Epithelial cell of esophagus (primary cell): ENCODE measurements at regions not wholly inside any gene's neighbourhood (a gene's known extent, or its start where the extent isn't known, plus 50 kb on each side); places are given as distances from the start of the nearest gene placed in this dataset.

Experiments used
- DNase-seq: peaks from one replicate; pipeline ENCODE4 v3.0.0; 2010; ENCODE audit warnings: low read depth
- H3K4me3 ChIP-seq: 2 replicates; pipeline ENCODE4 v1.5.1; 2011; ENCODE audit warnings: mild to moderate bottlenecking, low read length, control low read depth
- TF ChIP-seq, protein P1 (sequence below): IDR thresholded peaks from 2 replicates; pipeline ENCODE4 v1.5.1; 2011; ENCODE audit warnings: low read depth, mild to moderate bottlenecking, low read length, control low read depth, inconsistent platforms; ENCODE audit not compliant: insufficient read depth; ENCODE audit errors: missing control alignments

DNA sequence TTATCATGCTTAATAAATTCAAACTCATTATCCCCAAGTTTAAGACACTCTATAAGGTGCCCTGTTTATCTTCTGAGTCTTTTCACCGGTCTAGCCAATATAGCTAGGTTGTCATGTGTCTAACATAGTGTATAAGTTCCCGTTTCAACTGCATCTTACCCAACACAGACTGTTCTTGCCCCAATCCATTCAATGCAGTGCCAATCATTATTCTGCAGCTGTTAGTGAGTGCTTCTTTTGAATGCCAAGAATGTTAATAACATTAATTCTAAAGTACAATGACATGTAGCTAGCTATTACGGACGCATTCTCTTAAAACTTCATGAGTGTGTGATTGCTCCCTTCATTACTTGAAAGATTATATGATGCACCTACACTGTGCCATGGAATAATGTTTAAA lies 646.4 kb upstream of the NR2F2 start:
- TF ChIP-seq, protein P1, sequence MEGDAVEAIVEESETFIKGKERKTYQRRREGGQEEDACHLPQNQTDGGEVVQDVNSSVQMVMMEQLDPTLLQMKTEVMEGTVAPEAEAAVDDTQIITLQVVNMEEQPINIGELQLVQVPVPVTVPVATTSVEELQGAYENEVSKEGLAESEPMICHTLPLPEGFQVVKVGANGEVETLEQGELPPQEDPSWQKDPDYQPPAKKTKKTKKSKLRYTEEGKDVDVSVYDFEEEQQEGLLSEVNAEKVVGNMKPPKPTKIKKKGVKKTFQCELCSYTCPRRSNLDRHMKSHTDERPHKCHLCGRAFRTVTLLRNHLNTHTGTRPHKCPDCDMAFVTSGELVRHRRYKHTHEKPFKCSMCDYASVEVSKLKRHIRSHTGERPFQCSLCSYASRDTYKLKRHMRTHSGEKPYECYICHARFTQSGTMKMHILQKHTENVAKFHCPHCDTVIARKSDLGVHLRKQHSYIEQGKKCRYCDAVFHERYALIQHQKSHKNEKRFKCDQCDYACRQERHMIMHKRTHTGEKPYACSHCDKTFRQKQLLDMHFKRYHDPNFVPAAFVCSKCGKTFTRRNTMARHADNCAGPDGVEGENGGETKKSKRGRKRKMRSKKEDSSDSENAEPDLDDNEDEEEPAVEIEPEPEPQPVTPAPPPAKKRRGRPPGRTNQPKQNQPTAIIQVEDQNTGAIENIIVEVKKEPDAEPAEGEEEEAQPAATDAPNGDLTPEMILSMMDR = no peak
- peak; percentile 6 for DNase-seq
- H3K4me3 ChIP-seq = no peak overlapping the region

DNA sequence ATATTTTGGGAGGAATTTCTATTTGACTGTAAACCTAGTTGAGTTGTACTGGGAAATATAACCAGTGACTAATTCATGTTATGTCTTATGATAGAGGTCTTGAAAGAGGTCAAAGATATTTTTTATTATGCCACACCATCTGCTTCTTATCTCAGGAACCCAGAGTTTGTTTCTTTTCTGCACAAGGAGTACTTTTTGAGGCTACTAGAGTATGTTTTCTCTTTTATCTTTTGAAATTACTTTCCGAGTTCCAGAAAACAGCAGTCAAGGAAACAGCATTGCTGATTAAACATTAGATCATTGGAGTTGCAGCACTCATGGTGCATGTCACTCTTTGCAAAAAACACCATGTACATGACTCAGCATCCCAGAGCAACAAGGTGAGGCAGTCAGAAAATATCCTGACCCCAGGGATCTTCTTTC lies 645.8 kb upstream of the NR2F2 start:
- DNase-seq = peak; percentile 93
- TF ChIP-seq, protein P1 = no peak
- no peak overlapping the region for H3K4me3 ChIP-seq

DNA sequence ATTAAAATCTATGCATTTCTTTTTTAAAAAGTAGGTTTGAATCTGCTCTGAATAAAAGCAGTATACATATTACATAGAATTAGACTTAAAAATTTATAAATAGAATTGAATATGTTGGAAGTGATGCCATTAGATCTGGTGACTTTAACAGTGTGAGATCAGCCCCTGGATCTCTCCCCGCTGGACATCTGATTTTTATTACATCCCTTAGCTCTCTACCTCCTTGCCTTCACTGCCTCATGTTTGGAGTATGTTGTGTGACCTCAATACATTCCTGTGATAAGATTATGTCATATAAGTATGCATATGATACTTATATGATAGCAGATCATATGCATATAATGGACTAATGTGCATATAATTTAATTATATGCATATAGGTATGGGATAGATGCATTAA lies 643.4 kb upstream of the NR2F2 start:
- no peak for DNase-seq
- H3K4me3 ChIP-seq = no peak overlapping the region
- TF ChIP-seq, protein P1 = no peak

DNA sequence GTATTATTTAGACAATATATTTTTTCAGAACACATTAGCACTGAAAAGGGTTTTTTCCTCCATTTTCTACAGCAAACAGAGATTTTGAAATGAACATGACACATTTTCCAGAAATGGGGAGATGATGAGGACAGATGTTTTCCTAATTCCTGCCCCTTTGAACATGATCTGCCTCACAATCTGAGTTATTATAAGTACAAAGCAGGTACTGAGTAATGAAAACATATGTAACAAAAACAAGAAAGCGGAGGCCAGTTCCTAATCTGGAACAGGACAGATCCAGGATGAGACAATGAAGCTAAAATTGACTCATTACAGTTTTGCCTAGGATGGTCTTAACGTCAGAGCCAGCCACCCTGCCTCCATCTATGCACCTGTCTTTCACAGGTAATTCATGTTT lies 642.8 kb upstream of the NR2F2 start:
- H3K4me3 ChIP-seq = no peak overlapping the region
- DNase-seq = peak; percentile 17
- TF ChIP-seq, protein P1 = no peak

DNA sequence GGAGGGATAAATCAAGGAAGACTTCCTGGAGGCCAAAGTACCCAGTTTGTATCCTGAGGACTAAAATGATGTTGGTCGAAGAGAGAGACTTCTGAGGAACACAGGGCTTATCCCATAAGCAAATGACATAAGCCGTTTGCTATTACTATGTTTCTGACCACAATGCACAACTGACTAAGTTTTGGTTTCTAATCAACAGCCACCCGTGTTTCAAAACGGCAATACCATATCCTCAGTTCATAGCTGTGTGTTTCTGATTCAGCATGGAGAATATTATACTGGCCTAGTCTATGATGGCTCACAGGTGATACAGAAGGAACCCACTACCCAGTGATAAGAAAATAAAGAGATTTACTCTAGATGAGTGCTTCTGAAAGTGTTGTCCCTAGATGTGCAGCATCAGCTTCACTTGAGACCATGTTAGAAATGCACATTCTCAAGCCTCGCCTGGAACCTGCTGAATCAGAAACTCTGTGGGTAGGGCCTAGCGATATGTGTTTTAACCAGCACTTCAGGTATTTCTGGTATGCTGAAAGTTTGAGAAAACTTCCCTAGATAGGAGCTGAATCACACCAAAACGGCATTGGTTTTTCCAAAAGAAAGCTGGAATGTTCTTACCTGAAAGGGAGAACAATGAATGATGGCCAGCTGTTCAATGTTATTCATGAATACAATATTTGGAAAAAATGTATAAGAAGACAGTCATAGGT lies 639.7 kb upstream of the NR2F2 start:
- H3K4me3 ChIP-seq = no peak overlapping the region
- DNase-seq = peak; percentile 82
- TF ChIP-seq, protein P1 = no peak

DNA sequence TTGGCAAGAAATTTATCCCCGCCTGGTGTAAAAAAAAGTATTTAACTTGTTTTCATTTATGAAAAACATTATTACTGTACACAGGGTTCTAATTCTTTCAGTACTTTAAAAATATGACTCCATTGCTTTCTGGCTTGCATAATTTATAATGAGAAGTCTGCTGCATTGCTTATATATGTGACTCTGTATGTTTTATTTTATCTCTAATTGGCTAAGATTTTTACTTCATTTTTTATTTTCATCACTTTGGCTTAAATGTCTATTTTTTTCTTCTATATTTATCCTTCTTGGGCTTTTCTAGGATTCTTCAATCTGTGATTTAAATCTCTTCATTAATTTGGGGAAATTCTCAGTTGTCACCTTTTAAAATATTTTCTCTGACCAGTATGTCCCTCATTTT lies 636.6 kb upstream of the NR2F2 start:
- TF ChIP-seq, protein P1 = no peak
- DNase-seq = no peak
- H3K4me3 ChIP-seq = no peak overlapping the region

DNA sequence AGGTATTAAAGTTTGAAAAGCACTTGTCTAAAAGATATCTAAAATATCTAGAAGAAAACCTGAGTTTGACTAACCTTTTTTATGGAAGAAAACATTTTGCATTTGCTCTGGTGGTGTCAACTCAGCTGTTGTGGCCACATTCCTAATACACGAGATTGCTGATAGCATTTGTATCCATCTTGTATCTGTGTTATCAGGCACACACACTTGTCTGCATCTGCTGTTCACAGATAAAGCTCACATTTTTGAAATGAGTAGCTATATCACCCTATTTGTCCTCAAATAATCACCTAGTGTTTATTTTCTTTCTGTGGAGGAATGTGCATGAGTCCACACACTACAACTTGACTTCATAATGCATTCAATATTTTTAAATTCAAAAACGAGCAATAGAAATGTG lies 632.3 kb upstream of the NR2F2 start:
- no peak for DNase-seq
- TF ChIP-seq, protein P1 = no peak
- H3K4me3 ChIP-seq = no peak overlapping the region
